Stimulated activated naive B cell treated with anti-CD40 and anti-IgM and Interleukin-4, amounts not matched to agents 10 μg/mL and 1 μg/mL and 100 μg/mL, for 72 hours (primary cell): ENCODE measurements at regions not wholly inside any gene's neighbourhood (a gene's known extent, or its start where the extent isn't known, plus 50 kb on each side); places are given as distances from the start of the nearest gene placed in this dataset.
"Not testable (repeated sequence)": the region's sequence is repeated elsewhere in the genome, so short reads cannot be mapped to it uniquely, and the experiment has no call there.

ENCODE experiments used
- ATAC-seq, 2 donors: fragments of 150-1000 bp; cut with Tn5 transposase; replicated peaks; 2 replicates each; pipeline ENCODE4 v1.10.0; 2021; ENCODE audit warnings: moderate library complexity in 1 of 2
- DNase-seq: peaks from one replicate; pipeline ENCODE4 v3.0.0; 2021
- H3K27ac Mint-ChIP-seq: one replicate; pipeline ENCODE4 v1.8.0; 2022; ENCODE audit warnings: mild to moderate bottlenecking, mixed read lengths
- H3K27me3 Mint-ChIP-seq, 2 donors: one replicate each; pipeline ENCODE4 v1.8.0; 2022; ENCODE audit warnings: mixed read lengths in 2 of 2
- H3K36me3 Mint-ChIP-seq, 2 donors: one replicate each; pipeline ENCODE4 v1.8.0; 2022; ENCODE audit warnings: mixed read lengths in 2 of 2, mild to moderate bottlenecking in 1 of 2
- H3K4me1 Mint-ChIP-seq, 2 donors: one replicate each; pipeline ENCODE4 v1.8.0; 2022; ENCODE audit warnings: mixed read lengths in 2 of 2, mild to moderate bottlenecking in 1 of 2
- H3K4me3 Mint-ChIP-seq, 2 donors: one replicate each; pipeline ENCODE4 v1.8.0; 2022; ENCODE audit warnings: mild to moderate bottlenecking in 2 of 2, mixed read lengths in 2 of 2, moderate library complexity in 1 of 2
- H3K9me3 Mint-ChIP-seq, 2 donors: one replicate each; pipeline ENCODE4 v1.8.0; 2022; ENCODE audit warnings: mixed read lengths in 2 of 2, mild to moderate bottlenecking in 1 of 2

DNA sequence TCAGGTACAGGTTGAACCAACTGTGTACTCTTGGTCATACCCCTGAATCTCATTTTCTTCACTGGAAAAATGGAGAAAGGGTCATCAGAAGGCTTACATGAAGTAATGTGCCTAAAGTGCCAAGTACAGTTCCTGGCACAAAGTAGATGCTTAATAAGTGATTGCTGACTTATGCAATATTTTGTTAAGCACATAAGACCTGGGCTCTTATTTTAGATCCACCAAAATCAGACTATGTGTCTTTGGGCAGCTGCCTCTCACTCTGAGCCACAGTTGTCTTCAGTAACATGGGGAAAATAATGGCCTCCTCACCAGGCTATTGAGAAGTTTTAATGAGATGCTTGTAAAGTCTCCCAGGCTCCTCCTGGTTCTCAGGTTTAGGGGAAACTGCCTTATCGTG, 74.3 kb upstream of the TRABD2B start:
- no peak overlapping the region for H3K4me3 Mint-ChIP-seq
- no peaks in the 10 kb centered on the region for H3K36me3 Mint-ChIP-seq
- H3K27me3 Mint-ChIP-seq, result peaks cover 6 to 18% of the 10 kb centered on the region in 2 donors
- DNase-seq (no peak), ATAC-seq (no peak)
- H3K9me3 Mint-ChIP-seq, result no peaks in the 10 kb centered on the region
- H3K4me1 Mint-ChIP-seq, result peaks cover 3 to 7% of the 10 kb centered on the region in 2 donors
- H3K27ac Mint-ChIP-seq, result no peak overlapping the region

DNA sequence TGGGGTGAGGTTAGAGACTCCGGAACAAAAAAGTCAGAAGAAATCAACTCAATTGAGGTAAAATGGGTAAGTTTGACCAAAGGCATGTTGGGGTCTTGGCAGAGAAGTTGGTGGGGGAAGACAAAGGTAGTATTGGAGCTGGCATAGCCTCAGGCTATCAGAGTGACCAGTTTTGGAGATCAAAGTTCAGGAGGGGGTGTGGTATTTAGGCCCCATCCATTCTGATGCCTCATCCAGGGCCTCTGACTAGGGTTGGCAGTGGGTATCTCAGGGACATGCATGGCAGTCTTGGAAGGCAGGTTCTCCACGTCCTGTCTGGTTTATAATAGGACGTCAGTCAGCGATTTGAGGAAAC, 73.2 kb upstream of the TRABD2B start:
- H3K4me3 Mint-ChIP-seq, result no peak overlapping the region
- no peaks in the 10 kb centered on the region for H3K9me3 Mint-ChIP-seq
- no peak for ATAC-seq
- DNase-seq, result no peak
- H3K4me1 Mint-ChIP-seq, result no peaks in the 10 kb centered on the region
- no peak overlapping the region for H3K27ac Mint-ChIP-seq
- peaks cover 6 to 12% of the 10 kb centered on the region in 2 donors for H3K27me3 Mint-ChIP-seq
- no peaks in the 10 kb centered on the region for H3K36me3 Mint-ChIP-seq

DNA sequence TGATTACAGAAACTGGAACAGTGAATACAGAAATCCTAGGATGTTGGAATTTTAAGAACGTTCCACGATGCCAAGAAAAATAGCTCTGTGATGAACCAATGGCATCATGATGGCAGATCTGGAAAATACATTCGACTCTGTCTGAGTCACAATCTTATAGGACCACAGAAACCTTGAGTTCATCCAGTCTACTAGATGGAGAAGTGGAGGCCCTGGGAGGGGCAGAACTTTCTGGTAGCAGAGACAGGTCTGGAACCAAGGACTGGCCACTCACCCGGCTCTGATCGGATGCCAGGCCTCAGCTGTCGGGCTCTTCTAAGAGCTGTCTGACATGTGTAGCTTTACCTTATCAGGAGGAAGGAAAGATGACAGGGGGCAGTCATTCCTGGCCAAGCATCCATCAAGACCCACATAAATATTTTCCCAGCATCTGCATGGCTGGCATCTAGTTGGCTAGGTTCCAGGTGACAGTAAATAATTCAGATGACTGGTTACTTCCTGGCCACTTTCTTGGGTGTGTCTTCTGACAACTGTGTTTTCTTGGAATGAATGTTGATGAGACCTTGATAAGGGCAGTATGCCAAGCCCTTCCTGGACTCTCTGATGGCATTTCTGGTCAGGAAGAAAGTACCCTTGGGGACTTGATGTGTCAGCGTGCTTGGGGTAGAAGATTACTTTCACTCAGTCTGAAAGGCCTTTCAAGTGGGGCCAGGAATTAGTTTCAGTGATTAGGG, 72.6 kb upstream of the TRABD2B start:
- Mint-ChIP-seq H3K4me1 (no peaks in the 10 kb centered on the region), H3K9me3 (no peaks in the 10 kb centered on the region), H3K27ac (no peak overlapping the region), H3K4me3 (no peak overlapping the region), H3K27me3 (peaks cover 6 to 12% of the 10 kb centered on the region in 2 donors), H3K36me3 (no peaks in the 10 kb centered on the region)
- ATAC-seq (no peak), DNase-seq (no peak)

DNA sequence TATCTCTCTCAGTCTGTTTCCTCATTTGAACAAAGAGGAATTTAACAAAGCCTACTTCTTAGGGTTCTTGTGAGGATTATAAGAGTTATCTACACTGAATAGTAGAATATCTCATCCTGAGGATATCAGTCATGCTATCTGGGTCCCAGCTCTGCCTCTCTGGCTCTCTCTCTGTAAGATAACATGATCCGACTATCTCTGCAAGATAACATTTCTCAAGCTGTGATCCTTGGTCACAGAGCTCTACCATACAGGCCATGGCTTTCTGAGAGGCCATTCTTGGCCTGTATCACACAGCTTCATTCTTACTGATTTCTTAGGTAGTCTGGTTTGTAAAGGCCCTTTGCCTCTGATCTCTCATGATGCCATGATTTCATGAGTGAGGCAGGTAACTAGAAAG, 71.0 kb upstream of the TRABD2B start:
- Mint-ChIP-seq H3K27me3 (peaks cover 6 to 12% of the 10 kb centered on the region in 2 donors), H3K4me3 (no peak overlapping the region), H3K27ac (no peak overlapping the region), H3K9me3 (no peaks in the 10 kb centered on the region), H3K4me1 (no peaks in the 10 kb centered on the region), H3K36me3 (no peaks in the 10 kb centered on the region)
- ATAC-seq (no peak), DNase-seq (no peak)

DNA sequence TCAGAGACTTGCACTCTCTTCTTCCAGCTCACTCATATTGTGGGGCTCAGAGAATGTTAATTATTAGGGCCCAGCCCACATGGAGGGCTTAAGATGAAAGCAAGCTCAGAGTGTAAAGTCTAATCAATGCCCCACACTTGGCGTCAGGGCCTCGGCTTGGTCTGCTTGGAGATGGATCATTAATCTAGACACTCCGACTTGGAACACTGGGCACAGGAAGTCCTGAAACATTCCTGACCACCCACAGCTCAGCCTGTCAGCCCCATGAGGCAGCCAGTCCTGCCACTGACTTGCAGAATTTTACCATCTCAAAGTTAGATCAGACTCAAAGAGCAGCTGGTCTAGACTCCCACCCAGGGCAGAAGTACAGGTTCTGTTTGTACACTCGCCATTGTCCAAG, 69.8 kb upstream of the TRABD2B start:
- Mint-ChIP-seq H3K9me3 (no peaks in the 10 kb centered on the region), H3K36me3 (no peaks in the 10 kb centered on the region), H3K27me3 (peaks cover 0 to 6% of the 10 kb centered on the region in 2 donors), H3K4me3 (no peak overlapping the region), H3K27ac (no peak overlapping the region), H3K4me1 (peaks cover 1 to 4% of the 10 kb centered on the region in 2 donors)
- DNase-seq (no peak), ATAC-seq (no peak)

DNA sequence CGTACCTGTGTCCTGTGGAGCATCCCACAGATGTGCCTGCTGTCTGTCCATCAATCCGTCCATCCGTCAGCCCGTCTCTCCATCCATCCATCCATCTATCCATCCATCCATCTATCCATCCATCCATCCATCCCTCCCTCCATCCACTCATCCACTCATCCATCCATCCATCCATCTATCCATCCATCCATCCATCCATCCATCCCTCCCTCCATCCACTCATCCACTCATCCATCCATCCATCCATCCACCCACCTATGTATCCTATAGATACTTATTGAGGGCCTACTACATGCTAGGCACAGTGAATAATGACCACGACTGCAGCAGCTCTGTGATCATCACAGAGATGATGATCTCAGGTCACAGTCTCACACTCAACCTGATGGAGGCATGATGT, 67.5 kb upstream of the TRABD2B start:
- not testable (repeated sequence) for H3K4me1 Mint-ChIP-seq, H3K27ac Mint-ChIP-seq, H3K4me3 Mint-ChIP-seq, ATAC-seq, DNase-seq, H3K36me3 Mint-ChIP-seq, H3K9me3 Mint-ChIP-seq, H3K27me3 Mint-ChIP-seq

DNA sequence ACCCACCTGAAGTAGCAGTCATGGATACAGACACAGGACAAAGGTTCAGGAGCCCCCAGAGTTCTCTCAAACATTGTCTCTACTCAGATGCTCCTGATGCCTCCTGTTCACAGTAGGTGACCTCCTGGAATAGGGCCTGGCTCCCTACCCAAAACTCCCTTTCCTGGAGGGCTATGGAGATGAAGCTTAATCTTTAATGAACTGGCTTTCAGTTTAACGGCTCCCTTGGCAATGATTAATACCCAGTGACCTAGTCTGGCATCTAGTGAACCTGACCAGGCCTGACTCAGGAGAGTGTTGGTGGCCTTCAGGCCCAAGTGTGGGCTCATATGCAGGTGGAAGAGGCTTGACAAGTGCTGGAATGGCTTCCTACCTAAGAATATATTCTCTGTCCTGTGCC, 65.2 kb upstream of the TRABD2B start:
- Mint-ChIP-seq H3K4me1 (peaks cover 3 to 6% of the 10 kb centered on the region in 2 donors), H3K9me3 (no peaks in the 10 kb centered on the region), H3K27me3 (peaks cover 5 to 8% of the 10 kb centered on the region in 2 donors), H3K4me3 (no peak overlapping the region), H3K36me3 (no peaks in the 10 kb centered on the region), H3K27ac (no peak overlapping the region)
- DNase-seq (no peak), ATAC-seq (no peak)

DNA sequence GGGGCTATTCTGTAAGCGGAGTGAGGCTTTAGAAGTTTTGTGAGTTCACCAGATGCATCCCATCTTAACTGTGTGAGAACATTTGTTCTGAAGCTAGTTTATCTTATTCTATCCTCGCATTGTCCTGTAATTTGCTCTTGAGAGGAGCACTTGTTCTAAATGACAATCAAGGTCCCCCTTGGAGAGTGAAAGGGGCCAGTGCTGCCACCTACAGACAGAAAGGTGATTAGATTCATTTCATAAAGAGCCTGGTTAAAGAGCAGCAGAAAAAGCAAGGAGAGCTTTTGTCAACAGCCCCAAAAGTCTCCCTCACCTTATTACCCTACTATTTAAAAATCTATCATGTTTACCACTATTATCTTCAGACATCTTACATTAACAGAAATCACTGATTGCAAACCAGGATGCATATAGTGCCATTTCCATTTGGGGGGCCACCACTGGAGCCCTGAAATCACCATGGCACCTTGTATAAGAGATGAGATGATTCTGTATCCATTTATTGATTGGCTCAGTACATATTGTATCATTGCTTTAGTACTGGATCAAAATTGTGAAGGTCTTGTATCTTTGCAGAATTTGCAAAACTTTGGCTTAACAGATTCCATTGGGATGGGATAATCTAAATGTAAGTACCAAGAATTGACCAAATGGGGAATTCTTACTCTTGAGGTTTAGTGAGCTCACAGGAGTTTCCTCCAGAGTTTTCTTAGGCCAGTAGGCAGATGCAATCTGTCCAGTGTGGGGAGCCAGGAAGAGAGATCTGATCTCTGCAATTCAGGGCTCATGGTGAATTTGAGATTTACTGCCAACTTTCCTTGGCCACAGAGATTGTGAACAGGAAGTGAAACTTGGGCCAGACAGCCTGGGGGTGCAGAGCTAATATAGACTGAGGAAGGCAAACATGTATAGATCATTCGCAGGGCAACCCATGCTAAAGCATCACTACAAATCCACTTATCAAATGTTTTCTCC, 64.3 kb upstream of the TRABD2B start:
- H3K27ac Mint-ChIP-seq, result no peak overlapping the region

DNA sequence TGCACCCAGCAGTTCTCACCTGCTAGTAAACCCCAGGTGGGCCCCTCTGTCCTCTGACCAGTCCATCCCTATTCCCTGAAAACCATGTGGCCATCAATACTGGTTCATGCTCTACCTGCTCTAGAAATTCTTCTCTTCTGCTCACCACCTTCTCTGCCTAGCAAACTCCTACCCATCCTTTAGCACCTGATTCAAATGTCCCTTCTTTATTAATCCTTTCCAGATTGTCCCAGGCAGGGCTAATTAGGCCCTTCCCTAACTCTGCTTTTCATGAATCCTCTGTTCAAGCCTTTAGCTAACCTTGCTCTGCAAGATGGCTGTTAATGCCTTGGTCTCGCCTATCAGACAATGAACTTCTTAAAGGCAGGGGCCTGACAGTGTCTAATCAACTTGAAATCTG, 62.1 kb upstream of the TRABD2B start:
- DNase-seq (no peak), ATAC-seq (no peak)
- Mint-ChIP-seq H3K27ac (no peak overlapping the region), H3K9me3 (no peaks in the 10 kb centered on the region), H3K27me3 (peaks cover 16 to 23% of the 10 kb centered on the region in 2 donors), H3K4me1 (peaks cover 3 to 6% of the 10 kb centered on the region in 2 donors), H3K36me3 (no peaks in the 10 kb centered on the region), H3K4me3 (no peak overlapping the region)

More for the DNA sequence above, 64.3 kb upstream of the TRABD2B start:
- Mint-ChIP-seq H3K27me3 (peaks cover 5 to 17% of the 10 kb centered on the region in 2 donors), H3K4me3 (no peak overlapping the region), H3K4me1 (peaks cover 3 to 6% of the 10 kb centered on the region in 2 donors), H3K36me3 (no peaks in the 10 kb centered on the region), H3K9me3 (no peaks in the 10 kb centered on the region)
- ATAC-seq, result peak; percentile 74 to 81
- peak; percentile 12 for DNase-seq

DNA sequence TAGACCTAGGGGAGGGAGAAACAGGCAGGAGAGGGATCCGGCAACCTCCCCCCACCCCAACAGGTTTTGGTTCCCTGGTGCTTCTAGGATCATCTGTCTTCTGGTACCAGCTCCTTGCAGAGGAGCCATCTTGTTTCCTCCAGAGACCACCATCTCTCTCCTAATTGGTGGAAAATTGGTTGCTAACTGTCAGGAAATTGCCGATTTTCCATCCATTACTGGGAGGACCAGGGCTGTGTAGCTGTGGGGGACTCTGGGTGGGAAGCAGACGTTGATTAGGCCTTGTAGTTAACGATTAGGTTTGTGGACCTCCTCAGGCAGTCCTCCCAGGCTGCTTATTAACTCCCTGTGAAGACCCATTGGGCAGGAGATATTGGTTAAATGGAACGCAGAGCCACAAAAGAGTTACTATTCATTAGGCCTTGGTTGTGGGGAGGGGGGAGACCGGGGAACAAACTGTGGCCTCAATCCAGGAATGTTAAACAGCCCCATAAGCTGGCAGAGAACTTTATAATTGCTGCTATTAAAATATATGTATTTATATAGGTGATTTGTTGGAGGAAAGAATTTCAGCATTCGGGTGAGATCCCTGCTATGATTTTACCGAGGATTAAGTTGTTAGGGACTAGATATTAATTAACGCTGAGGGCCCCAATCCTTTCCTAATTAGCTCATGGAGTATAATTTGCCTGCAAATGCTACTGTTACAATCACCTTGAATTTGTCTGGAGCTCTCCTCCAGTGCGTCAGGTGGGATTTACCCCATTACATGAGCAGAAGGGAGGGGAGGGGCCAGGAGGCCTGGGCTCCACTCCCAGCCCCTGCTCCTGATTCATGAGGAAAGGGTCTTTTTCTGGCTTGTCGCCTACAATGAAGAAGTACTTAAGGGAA, 61.2 kb upstream of the TRABD2B start:
- Mint-ChIP-seq H3K27me3 (peaks cover 21 to 23% of the 10 kb centered on the region in 2 donors), H3K4me1 (peaks cover 3 to 6% of the 10 kb centered on the region in 2 donors), H3K27ac (no peak overlapping the region), H3K9me3 (no peaks in the 10 kb centered on the region), H3K36me3 (no peaks in the 10 kb centered on the region), H3K4me3 (no peak overlapping the region)
- DNase-seq, result no peak
- no peak for ATAC-seq

DNA sequence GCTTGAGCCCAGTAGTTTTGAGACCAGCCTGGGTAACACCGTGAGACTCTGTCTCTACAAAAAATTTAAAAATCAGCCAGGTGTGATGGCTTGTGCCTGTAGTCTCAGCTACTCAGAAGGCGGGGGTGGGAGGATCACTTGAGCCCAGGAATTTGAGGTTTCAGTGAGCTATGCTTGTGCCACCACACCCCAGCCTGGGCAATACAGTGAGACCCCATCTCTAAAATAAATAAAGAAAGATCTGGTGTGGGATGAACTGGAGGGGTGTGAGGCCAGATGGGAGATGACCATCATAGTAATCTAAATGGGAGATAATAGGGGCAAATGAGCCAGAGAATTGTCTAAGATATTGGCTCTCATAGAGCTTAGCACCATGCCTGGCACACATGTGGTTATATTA, 60.1 kb upstream of the TRABD2B start:
- Mint-ChIP-seq H3K27ac (no peak overlapping the region), H3K9me3 (no peaks in the 10 kb centered on the region), H3K36me3 (no peaks in the 10 kb centered on the region), H3K27me3 (peaks cover 21 to 23% of the 10 kb centered on the region in 2 donors), H3K4me1 (peaks cover 3 to 5% of the 10 kb centered on the region in 2 donors), H3K4me3 (no peak overlapping the region)
- DNase-seq (no peak), ATAC-seq (no peak)

DNA sequence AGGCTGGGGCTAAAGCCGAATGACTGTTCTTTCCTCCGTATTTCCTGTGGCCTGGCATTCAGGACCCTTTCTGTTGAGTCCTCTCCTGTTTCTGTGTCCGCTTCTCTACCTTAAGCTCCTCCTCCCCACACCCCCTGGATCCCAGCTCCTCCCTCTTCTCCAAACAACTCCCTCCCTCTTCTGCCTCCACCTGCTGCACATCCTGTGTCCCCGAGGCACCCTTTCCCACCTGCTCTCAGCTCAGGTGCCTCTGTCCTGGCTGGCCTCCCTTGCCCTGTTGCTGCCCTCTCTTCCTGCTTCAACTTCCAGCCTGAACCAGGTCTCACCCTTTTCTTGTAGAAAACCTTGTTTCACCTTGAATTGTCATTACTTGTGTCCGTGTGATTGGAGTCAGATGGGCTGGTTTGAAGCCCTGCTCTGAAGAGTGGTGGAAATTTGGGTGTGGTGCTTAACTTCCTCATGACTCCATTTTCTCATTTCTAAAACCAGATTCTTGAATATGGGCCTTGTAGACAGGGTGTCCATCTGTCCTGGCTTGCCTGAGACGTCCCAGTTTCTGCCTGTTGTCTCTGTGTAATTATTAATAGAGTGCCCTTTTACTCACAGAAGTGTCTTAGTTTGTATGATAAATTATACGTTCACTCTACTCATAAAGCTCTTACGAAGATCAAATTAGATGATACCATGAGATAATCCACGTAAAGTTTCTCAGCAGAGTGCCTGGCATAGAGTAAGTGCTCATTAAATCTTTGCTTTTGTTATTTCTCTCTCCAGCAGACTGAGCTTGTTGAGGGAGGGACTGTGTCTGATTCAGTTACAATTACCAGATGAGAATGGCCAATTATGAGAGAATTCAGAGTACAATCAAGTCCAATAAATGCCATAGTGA, 58.9 kb upstream of the TRABD2B start:
- H3K9me3 Mint-ChIP-seq, result no peaks in the 10 kb centered on the region

DNA sequence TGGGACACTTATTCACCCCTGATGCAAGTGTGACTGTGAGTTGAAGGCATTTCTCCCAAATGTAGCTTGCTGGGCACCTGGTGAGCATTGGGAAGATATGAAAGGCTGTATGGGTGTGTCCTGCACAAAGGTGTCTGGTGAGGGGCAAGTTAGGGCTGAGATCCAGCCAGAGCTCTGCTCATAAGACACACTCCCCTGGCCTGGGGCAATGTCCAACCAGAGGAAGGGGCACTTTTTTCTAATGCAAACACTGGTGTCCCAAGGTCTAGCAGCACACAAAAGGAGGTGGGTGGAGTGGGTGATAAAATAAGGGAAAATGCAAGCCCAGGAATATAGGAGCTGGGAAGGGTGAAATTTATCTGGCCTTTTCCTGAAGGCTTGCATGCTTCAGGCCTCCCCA, 57.0 kb upstream of the TRABD2B start:
- no peak for ATAC-seq
- DNase-seq, result no peak
- no peaks in the 10 kb centered on the region for H3K9me3 Mint-ChIP-seq
- H3K27me3 Mint-ChIP-seq, result peaks cover 21 to 23% of the 10 kb centered on the region in 2 donors
- H3K4me1 Mint-ChIP-seq, result no peaks in the 10 kb centered on the region
- H3K4me3 Mint-ChIP-seq, result no peak overlapping the region
- H3K27ac Mint-ChIP-seq, result no peak overlapping the region
- H3K36me3 Mint-ChIP-seq, result no peaks in the 10 kb centered on the region

More for the DNA sequence above, 58.9 kb upstream of the TRABD2B start:
- H3K36me3 Mint-ChIP-seq, result no peaks in the 10 kb centered on the region
- H3K4me3 Mint-ChIP-seq, result no peak overlapping the region
- no peak for ATAC-seq
- DNase-seq, result no peak
- H3K27ac Mint-ChIP-seq, result no peak overlapping the region
- no peaks in the 10 kb centered on the region for H3K4me1 Mint-ChIP-seq
- peaks cover 21 to 23% of the 10 kb centered on the region in 2 donors for H3K27me3 Mint-ChIP-seq
